ENCODE measurements at regions not wholly inside any gene's neighbourhood (a gene's known extent, or its start where the extent isn't known, plus 50 kb on each side); places are given as distances from the start of the nearest gene placed in this dataset.
"Not testable (repeated sequence)": the region's sequence is repeated elsewhere in the genome, so short reads cannot be mapped to it uniquely, and the experiment has no call there.

DNA sequence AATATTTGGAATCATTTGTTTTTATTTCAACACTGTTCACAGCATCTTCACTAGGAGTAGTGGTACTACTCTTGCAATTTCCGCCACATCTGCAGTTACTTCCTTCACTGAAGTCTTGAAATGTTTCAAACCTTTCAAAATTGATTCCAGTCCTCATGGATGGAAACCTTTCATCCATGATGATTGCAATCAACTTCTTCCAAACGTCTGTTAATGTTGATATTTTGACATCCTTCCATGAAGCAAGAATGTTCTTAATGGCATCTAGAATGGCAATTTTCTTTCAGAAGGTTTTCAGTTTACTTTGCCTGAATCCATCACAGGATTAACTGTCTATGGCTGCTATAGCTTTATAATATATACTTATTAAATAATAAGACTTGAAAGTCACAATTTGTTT lies 736.8 kb upstream of the CA10 start:
- no peak overlapping the region for H3K4me3 ChIP-seq (ENCODE audit: control insufficient read depth, low read depth, low read length)
- DNase-seq (ENCODE audit: low read depth), result no peak
- TF ChIP-seq, protein P1, sequence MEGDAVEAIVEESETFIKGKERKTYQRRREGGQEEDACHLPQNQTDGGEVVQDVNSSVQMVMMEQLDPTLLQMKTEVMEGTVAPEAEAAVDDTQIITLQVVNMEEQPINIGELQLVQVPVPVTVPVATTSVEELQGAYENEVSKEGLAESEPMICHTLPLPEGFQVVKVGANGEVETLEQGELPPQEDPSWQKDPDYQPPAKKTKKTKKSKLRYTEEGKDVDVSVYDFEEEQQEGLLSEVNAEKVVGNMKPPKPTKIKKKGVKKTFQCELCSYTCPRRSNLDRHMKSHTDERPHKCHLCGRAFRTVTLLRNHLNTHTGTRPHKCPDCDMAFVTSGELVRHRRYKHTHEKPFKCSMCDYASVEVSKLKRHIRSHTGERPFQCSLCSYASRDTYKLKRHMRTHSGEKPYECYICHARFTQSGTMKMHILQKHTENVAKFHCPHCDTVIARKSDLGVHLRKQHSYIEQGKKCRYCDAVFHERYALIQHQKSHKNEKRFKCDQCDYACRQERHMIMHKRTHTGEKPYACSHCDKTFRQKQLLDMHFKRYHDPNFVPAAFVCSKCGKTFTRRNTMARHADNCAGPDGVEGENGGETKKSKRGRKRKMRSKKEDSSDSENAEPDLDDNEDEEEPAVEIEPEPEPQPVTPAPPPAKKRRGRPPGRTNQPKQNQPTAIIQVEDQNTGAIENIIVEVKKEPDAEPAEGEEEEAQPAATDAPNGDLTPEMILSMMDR (IDR thresholded peaks at IDR 0.05; ENCODE audit: control insufficient read depth, insufficient read depth, low read depth, low read length, missing control alignments), result no peak

DNA sequence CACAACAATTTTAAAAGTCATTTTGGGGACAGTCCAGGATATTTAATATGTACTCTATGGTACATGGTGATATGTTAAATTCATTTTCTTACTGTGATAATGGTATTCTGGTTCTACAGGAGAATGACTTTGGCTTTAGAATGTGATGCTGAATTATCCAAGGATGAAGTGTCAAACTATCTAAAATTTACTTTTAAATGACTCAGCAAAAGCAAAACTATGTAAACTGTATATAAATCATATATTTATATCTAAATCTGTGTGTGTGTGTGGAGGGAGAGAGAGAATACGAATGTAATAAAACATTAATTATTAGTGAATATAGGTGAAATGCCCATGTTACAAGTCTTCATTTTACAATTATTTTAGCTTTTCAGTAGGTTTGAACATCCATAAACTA lies 733.8 kb upstream of the CA10 start:
- no peak overlapping the region for H3K4me3 ChIP-seq (ENCODE audit: control insufficient read depth, low read depth, low read length)
- TF ChIP-seq, protein P1 (IDR thresholded peaks at IDR 0.05; ENCODE audit: control insufficient read depth, insufficient read depth, low read depth, low read length, missing control alignments), result no peak
- DNase-seq (ENCODE audit: low read depth), result no peak

DNA sequence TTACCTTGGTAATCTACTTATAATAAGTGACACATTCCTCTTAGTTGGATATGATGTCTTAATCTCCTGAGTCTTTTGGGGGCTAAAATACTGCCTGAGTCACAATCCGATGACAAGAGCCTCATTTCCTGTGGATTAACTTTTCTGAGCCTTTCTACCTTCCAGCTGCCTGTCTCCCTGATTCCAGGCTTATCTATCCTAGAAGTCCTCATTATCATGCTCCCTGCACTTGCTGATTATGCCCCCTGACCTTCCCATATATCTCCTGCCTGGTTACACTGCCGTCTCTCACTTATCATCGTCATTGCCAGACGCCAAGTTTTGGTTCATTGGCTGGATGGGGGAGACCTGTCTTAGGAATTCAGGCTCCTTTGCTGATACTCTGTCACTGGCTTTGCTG lies 727.4 kb upstream of the CA10 start:
- TF ChIP-seq, protein P1 (IDR thresholded peaks at IDR 0.05; ENCODE audit: control insufficient read depth, insufficient read depth, low read depth, low read length, missing control alignments), result no peak
- DNase-seq (ENCODE audit: low read depth), result no peak
- H3K4me3 ChIP-seq (ENCODE audit: control insufficient read depth, low read depth, low read length), result no peak overlapping the region

DNA sequence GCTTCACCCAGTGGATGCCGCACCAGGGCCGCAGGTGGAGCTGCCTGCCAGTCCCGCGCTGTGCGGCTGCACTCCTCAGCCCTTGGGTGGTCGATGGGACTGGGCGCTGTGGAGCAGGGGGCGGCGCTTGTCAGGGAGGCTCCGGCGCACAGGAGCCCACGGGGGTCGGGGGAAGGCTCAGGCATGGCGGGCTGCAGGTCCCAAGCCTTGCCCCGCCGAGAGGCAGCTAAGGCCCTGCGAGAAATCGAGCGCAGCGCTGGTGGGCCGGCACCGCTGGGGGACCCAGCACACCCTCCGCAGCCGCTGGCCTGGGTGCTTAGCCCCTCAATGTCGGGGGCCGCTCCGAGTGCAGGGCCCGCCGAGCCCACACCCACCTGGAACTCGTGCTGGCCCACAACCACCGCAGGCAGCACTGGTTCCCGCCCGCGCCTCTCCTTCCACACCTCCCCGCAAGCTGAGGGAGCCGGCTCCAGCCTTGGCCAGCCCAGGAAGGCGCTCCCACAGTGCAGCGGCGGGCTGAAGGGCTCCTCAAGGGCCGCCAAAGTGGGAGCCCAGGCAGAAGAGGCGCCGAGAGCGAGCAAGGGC lies 725.5 kb upstream of the CA10 start:
- not testable (repeated sequence) for H3K4me3 ChIP-seq (ENCODE audit: control insufficient read depth, low read depth, low read length); DNase-seq (ENCODE audit: low read depth)

DNA sequence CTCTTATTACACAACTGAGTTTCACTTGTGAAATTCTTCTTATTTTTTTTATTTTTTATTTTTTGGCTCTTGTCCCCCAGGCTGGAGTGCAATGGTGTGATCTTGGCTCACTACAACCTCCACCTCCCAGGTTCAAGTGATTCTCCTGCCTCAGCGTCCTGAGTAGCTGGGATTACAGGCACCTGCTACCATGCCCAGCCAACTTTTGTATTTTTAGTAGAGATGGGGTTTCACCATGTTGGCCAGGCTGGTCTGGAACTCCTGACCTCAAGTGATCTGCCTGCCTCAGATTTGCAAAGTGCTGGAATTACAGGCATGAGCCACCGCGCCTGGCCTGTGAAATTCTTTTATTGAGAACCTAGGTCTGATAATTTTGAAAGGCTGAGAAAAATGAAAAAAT lies 688.3 kb upstream of the CA10 start:
- not testable (repeated sequence) for H3K4me3 ChIP-seq (ENCODE audit: control insufficient read depth, low read depth, low read length); DNase-seq (ENCODE audit: low read depth)

DNA sequence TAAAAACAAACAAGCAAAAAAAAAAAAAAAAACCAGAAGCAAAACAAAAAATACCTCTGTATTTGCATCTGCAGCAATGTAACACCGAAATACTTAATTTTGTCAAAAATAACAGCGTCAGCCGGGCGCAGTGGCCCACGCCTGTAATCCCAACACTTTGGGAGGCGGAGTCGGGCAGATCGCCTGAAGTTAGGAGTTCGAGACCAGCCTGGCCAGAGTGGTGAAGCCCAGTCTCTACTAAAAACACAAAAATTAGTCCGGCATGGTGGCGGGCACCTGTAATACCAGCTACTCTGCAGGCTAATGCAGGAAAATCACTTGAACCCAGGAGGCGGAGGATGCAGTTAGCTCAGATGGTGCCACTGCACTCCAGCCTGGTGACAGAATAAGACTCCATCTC lies 683.5 kb upstream of the CA10 start:
- no peak for DNase-seq (ENCODE audit: low read depth)
- no peak overlapping the region for H3K4me3 ChIP-seq (ENCODE audit: control insufficient read depth, low read depth, low read length)
- TF ChIP-seq, protein P1 (IDR thresholded peaks at IDR 0.05; ENCODE audit: control insufficient read depth, insufficient read depth, low read depth, low read length, missing control alignments), result no peak

DNA sequence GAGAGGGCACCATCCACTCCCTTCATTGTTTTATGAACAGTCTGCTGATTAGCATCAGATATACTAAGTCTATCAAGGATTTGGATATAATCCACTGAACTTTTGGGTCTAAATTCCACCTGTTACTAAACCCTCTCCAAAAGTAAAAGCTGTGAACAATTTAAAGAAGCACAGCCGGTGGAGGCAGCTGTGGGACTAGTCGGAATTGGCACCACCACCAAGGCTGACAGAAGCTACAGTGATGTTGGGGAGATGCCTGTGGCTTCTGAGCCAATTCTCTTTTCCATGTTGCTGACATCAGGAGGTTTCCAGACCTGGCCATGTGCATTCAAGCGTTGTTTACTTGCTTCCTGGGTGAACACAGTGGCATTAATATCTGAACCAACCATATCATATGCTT lies 679.0 kb upstream of the CA10 start:
- H3K4me3 ChIP-seq (ENCODE audit: control insufficient read depth, low read depth, low read length), result no peak overlapping the region
- DNase-seq (ENCODE audit: low read depth), result no peak
- TF ChIP-seq, protein P1 (IDR thresholded peaks at IDR 0.05; ENCODE audit: control insufficient read depth, insufficient read depth, low read depth, low read length, missing control alignments), result no peak

DNA sequence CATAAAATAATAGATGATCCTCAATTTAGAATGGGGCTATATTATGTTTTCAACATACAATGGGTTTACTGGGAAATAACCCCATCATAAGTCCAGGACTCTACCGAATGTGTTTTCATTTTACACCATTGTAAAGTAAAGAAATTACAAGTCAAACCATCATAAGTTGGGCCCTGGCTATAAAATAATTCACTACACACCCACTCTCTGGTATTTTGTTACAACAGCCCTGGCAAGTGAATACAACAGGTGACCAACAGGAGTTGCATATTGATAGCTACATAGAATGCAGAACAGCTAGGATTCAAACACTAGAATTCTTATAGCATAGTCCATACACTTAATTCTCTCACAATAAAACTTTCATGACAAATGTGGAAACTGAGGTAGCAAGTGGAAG lies 673.0 kb upstream of the CA10 start:
- TF ChIP-seq, protein P1 (IDR thresholded peaks at IDR 0.05; ENCODE audit: control insufficient read depth, insufficient read depth, low read depth, low read length, missing control alignments), result no peak
- no peak for DNase-seq (ENCODE audit: low read depth)

More for the DNA sequence above, 673.0 kb upstream of the CA10 start:
- no peak overlapping the region for H3K4me3 ChIP-seq (ENCODE audit: control insufficient read depth, low read depth, low read length)

Data from AG09309 (cell line).